Limb (tissue), 2 donors: ENCODE measurements at regions not wholly inside any gene's neighbourhood (a gene's known extent, or its start where the extent isn't known, plus 50 kb on each side); places are given as distances from the start of the nearest gene placed in this dataset.
"Not testable (repeated sequence)": the region's sequence is repeated elsewhere in the genome, so short reads cannot be mapped to it uniquely, and the experiment has no call there.

ENCODE experiments used
- DNase-seq, 2 donors: peaks; one replicate each; pipeline ENCODE4 v3.0.0-alpha.2; 2016; ENCODE audit errors: extremely low spot score in 2 of 2

DNA sequence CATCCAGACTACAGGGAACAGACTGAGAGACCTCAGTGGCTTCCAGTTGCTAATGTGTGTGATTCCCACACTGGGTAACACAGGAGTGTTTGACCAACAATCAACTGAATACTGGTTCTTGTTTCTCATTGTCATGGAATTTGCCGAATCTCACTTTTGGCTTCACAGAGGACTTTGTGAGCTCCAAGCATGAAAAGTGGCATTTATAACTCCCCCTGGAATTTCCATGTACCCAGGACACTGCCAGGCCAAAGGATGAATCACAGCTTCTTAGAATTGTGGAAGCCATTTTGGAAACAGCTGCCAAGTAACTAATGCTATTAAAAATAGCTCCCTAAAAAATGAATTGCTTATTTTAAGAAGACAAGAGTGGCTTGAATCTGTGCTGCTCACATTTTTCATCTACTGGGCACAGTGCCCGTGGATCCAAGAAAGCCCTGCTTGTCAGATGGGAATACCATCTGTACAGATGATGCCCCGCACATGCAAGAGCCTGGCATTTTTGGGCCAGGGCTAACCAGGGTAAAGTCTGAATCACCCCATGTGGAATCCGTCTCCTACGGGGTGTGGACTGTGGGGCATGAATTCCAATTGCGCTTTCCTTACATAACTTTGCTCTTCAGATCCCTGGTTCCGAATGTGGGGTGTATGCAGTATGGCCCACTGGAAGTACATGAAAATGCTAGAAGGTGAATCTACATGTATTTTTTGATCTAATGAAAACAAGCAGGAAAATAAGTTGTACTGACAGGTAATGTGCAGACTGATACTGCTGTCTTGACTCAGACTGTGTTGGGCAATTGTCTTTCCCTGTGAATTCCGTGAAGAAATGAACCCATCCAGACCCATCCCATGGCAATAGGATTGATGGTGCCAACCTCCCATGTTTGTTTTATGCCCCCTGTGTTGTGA lies 487.3 kb downstream of the SIPA1L2 start:
- DNase-seq = peak in 1 of 2 donors; percentile 53

DNA sequence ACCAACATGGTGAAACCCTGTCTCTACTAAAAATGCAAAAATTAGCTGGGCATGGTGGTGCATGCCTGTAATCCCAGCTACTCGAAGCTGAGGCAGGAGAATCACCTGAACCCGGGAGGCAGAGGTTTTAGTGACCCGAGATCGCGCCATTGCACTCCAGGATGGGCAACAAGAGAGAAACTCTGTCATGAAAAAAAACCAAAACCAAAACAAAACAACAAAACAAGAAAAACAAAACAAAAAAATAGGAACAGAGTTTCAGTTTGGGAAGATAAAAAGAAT lies 488.8 kb downstream of the SIPA1L2 start:
- DNase-seq = not testable (repeated sequence)

GRCh38 chr1:232140419-232141166 lies 489.3 kb downstream of the SIPA1L2 start:
- no peak for DNase-seq

DNA sequence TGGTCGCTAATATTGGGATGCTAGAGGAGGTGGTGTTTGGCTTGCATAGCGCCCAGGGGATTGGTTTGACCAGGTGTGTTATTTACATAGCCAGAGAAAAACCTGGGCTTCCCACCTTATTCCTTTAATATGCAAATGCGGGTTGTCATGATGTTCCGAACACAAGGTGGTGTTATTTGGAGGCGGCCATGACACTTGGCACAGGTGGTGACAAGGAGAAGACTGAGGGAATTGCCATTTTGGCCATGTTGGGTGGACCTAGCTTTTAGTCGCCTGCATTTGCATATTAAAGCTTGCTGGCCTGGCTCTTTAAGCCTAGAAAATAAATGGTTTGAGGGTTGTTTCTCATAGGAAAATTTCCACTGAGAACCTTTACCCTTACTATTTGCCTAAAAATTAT lies 490.5 kb downstream of the SIPA1L2 start:
- DNase-seq = no peak

GRCh38 chr1:232138044-232138443 lies 491.9 kb downstream of the SIPA1L2 start:
- no peak for DNase-seq

GRCh38 chr1:232137066-232137465 lies 492.9 kb downstream of the SIPA1L2 start:
- DNase-seq = no peak

DNA sequence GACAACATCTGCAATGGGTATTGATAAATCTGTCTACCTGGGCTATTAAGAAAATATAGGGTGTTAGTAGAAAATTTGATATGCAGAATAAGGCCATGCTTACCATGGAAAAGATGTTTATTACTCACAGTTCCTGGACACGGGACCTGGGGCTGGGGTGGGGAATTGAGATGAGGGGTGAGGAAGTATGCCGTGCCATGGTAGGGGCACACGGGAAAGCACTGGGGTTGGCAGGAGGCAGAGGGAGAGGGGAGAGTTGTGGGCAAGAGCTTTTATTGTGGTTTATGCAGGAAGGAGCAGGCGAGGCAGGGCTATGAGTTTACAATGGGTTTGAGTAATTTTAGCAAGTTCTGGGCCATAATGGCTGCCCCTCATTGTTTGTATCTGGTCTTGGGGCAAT lies 493.8 kb downstream of the SIPA1L2 start:
- DNase-seq = no peak

- no peak for DNase-seq
Observed at GRCh38 chr1:232134365-232134764, 495.6 kb downstream of the SIPA1L2 start.

- no peak for DNase-seq
Observed at GRCh38 chr1:232132572-232132971, 497.4 kb downstream of the SIPA1L2 start.

DNA sequence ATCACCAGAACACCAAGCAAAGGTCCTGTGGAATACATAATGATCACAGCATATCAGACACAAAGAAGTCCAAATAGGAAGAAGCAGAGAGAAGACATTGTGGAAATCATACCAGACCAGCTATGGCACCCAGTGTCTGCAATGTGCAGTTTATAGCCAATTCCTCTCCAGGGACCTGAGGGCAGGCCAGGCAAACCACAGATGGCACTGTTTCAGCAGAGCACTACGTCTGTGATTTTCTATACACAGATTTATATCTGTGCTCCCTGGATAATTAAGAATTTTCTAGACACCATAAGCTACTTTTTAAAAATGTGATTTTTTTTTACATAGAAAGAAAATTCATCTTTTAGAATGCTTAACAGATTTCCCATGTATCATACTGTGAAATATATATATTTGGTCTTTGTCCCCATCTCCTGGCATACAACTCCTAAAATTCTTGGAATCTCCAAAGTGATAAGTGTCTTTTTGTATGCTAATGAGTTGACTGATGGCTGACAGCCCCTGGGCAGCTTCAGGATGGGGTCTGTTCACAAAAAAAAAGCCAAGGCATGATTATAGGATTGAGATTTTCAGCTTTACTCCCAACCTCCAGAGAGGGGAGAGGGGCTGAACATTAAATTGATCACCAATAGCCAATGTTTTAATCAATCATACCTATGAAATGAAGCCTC lies 498.1 kb downstream of the SIPA1L2 start:
- no peak for DNase-seq

DNA sequence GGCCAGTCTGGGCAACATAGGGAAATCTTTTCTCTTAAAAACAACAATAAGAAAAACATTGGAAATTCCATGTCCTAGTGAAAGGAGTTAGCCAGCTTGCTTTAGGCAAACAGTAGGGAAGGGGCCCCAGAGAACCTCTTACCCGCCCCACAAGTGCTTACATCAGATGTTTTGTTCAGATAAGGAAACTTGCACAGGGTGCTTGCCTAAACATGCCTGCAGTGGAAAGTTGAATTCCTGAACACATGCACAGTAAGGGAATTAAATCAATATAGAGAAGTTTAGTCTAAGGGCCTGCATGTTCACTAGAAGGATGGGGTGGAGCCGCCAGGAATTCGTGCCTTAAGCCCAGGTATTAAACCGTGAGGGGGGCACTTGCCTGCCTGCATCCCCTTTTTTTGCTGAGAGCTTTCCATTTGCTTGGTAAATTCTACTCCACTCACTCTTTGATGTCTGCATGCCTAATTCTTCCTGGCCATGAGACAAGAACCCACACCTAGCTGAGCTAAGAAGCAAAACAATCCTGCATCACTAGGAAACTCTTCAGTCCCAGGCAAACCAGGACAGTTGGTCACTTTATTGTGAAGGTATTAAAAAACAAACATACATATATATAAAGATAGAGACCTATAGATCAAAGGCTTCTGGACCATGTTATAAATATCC lies 499.0 kb downstream of the SIPA1L2 start:
- DNase-seq = no peak

DNA sequence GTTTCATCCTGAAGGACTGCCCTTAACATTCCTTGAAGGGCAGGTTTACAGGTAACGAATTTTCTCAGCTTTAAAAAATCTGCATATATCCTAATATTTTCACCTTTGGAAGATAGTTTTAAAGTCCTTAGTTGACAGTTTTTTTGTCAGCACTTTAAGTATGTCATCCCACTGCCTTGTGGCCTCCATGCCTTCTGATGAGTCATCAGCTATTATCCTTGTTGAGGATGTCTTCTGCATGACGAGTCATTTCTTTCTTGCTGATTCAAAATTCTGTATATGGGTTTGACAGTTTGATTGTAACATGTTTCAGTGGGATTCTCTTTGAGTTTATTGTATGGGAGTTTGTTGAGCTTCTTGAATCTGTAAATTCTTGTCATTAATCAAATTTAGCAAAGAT lies 500.6 kb downstream of the DISC1 start:
- no peak for DNase-seq

DNA sequence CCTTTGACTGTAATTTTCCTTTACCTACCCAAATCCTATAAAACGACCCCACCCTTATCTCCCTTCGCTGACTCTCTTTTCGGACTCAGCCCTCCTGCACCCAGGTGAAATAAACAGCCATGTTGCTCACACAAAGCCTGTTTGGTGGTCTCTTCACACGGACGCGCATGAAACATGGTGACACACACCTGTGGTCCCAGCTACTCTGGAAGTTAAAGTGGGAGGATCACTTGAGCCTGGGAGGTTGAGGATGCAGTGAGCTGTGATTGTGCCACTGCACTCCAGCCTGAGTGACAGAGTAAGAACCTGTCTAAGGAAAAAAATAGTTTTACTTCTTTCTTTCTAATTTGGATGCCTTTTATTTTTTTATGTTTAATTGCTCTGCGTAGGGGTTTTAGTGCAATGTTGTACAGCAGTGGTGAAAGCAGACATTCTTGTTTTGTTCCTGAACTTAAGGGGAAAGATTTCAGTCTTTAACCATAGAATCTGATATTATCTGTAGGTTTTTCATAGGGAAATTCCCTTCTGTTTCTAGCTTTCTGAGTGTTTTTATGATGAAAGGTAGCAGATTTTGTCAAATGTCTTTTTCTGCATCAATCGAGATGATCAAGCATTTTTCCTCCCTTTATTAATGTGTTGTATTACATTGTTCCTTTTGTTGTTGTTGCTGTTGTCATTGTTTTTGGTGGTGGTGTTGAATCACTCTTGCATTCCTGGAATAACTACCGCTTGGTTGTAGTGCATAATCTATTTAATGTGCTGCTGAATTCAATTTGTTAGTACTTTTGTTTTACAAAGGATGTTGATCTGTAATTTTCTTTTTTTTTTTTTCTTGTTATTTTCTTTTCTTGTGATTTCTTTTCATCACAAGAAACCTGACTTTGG lies 497.4 kb downstream of the DISC1 start:
- DNase-seq = no peak

DNA sequence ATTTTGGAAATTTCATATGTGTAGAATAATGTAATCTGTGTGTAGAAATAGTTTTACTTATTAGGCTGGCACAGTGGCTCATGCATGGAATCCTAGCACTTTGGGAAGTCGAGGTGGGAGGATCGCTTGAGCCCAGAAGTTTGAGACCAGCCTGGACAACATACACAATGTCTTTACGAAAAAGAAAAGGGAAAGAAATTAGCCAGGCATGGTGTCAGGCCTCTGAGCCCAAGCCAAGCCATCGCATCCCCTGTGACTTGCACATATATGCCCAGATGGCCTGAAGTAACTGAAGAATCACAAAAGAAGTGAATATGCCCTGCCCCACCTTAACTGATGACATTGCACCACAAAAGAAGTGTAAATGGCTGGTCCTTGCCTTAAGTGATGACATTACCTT lies 491.3 kb downstream of the DISC1 start:
- not testable (repeated sequence) for DNase-seq

DNA sequence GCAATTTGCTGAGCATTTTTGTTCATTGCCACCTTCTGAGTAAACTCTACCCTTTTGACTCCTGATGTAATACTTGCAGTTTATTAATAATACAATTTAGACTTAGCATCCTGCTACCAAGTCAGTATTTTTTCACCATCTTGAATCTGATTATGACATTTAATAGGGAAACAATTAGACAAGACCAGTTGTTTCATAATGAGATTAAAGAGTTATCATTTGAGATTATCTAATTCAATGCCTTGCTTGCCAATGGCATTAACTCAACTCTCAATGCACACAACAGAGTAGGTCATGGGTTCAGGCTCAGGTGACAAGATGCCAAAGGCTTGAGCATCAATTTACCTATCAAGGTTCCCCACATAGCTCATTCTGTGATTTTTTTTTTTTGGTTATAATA lies 488.4 kb downstream of the DISC1 start:
- DNase-seq = no peak

- no peak for DNase-seq
Observed at GRCh38 chr1:232112076-232112475, 485.5 kb downstream of the DISC1 start.

DNA sequence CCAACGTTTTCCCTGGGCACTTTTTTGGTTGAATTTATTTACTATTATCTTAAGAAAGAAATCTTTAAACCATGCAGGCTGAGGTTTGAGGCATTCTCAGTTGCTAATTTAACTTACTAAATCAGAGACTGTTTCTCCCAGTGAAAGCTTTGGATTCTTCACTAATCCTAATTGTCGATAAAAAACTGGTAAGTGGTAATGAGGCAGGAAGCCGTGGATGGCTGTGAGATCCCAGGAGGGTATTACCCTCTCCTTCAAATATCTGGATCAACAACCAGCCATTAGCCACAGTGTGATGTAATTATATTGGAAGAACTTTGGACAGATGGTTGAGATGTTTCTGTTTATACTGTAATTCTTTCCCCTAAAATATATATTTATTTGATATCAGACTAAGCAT lies 485.0 kb downstream of the DISC1 start:
- no peak for DNase-seq

GRCh38 chr1:232110281-232111090 lies 483.9 kb downstream of the DISC1 start:
- DNase-seq = peak; percentile 27 to 31

GRCh38 chr1:232109391-232109790 lies 482.8 kb downstream of the DISC1 start:
- DNase-seq = no peak

GRCh38 chr1:232108598-232108997 lies 482.0 kb downstream of the DISC1 start:
- no peak for DNase-seq
